H1 (cell line): ENCODE measurements at regions not wholly inside any gene's neighbourhood (a gene's known extent, or its start where the extent isn't known, plus 50 kb on each side); places are given as distances from the start of the nearest gene placed in this dataset.

ENCODE experiments used
- CTCF ChIA-PET: fragments of 300-600 bp; sonication (Branson Sonifier 250); formaldehyde crosslinking; loops from one replicate; lab custom pipeline; 2021; ENCODE audit not compliant: partially characterized antibody; lab: Charles Lee
- POLR2A ChIA-PET: fragments of 300-600 bp; sonication (Branson Sonifier 250); formaldehyde crosslinking; loops from one replicate; lab custom pipeline; 2021; ENCODE audit warnings: inconsistent platforms; ENCODE audit not compliant: partially characterized antibody; lab: Charles Lee
- DNase-seq, 2 experiments: peaks; one replicate each; pipeline versions ENCODE4 v3.0.0 to v3.0.0-alpha.2; 2010 to 2022; ENCODE audit warnings: low spot score in 2 of 2, low read depth in 1 of 2, mixed read lengths in 1 of 2
- FAIRE-seq: peaks from 2 replicates; lab custom pipeline; 2011; peaks lifted over from hg19 to GRCh38; lab: Jason Lieb, UNC
- H2AFZ ChIP-seq: 2 replicates; pipeline ENCODE4 v1.8.1; 2012; ENCODE audit warnings: low read length, inconsistent platforms
- H2AK5ac ChIP-seq: 2 replicates; pipeline ENCODE4 v1.6.1; 2013; ENCODE audit warnings: low read depth, low read length
- H2BK120ac ChIP-seq: replicated peaks from 2 replicates; pipeline ENCODE3; 2013; ENCODE audit warnings: low read depth, low read length, inconsistent platforms
- H2BK12ac ChIP-seq: 2 replicates; pipeline ENCODE4 v1.6.1; 2013; ENCODE audit warnings: low read depth, low read length
- H2BK15ac ChIP-seq: 2 replicates; pipeline ENCODE4 v1.6.1; 2013; ENCODE audit warnings: low read length
- H2BK20ac ChIP-seq: 2 replicates; pipeline ENCODE4 v1.6.1; 2013; ENCODE audit warnings: low read length
- H2BK5ac ChIP-seq: 2 replicates; pipeline ENCODE4 v1.6.1; 2013; ENCODE audit warnings: low read depth, low read length
- H3K14ac ChIP-seq: 2 replicates; pipeline ENCODE4 v1.6.1; 2013; ENCODE audit warnings: inconsistent platforms; ENCODE audit not compliant: insufficient read length
- H3K18ac ChIP-seq: 2 replicates; pipeline ENCODE4 v1.6.1; 2013; ENCODE audit warnings: low read length; ENCODE audit errors: extremely low read depth
- H3K23ac ChIP-seq: 2 replicates; pipeline ENCODE4 v1.6.1; 2013; ENCODE audit warnings: inconsistent platforms; ENCODE audit not compliant: insufficient read length
- H3K23me2 ChIP-seq: 2 replicates; pipeline ENCODE4 v1.6.1; 2013; ENCODE audit warnings: low read depth, low read length
- H3K27ac ChIP-seq: 2 replicates; pipeline ENCODE4 v1.6.1; 2011; ENCODE audit warnings: low read depth, low read length, inconsistent platforms
- H3K27me3 ChIP-seq, 4 experiments: replicated peaks in 1 of 4; 1 replicate in 1 of 4; 2 replicates in 3 of 4; pipeline versions ENCODE4 v1.6.1 to v1.8.1; 2011 to 2013; ENCODE audit warnings: low read length in 3 of 4, mild to moderate bottlenecking in 3 of 4, inconsistent platforms in 2 of 4, mixed read lengths in 2 of 4, moderate library complexity in 1 of 4; ENCODE audit not compliant: control insufficient read depth in 3 of 4, insufficient read depth in 3 of 4; ENCODE audit errors: extremely low read depth in 1 of 4
- H3K36me3 ChIP-seq, 4 experiments: 2 replicates each; pipeline versions ENCODE4 v1.6.1 to v1.8.1; 2011 to 2013; ENCODE audit warnings: mild to moderate bottlenecking in 4 of 4, low read length in 3 of 4, moderate library complexity in 2 of 4, control low read depth in 1 of 4, inconsistent platforms in 1 of 4; ENCODE audit not compliant: insufficient read depth in 4 of 4, control insufficient read depth in 2 of 4
- H3K4ac ChIP-seq: replicated peaks from 2 replicates; pipeline ENCODE3; 2013; ENCODE audit warnings: low read length, low read depth, mixed read lengths, inconsistent platforms; ENCODE audit not compliant: insufficient read length
- H3K4me1 ChIP-seq, 4 experiments: replicated peaks in 1 of 4; 1 replicate in 1 of 4; 2 replicates in 3 of 4; pipeline versions ENCODE4 v1.6.1 to v1.8.1; 2011 to 2013; ENCODE audit warnings: low read length in 3 of 4, inconsistent platforms in 2 of 4, mixed read lengths in 1 of 4; ENCODE audit not compliant: insufficient read depth in 4 of 4, control insufficient read depth in 3 of 4
- H3K4me2 ChIP-seq, 2 experiments: 2 replicates each; pipeline versions ENCODE4 v1.6.1 to v1.8.1; 2011 to 2013; ENCODE audit warnings: low read depth in 2 of 2, low read length in 2 of 2, control low read depth in 1 of 2, inconsistent platforms in 1 of 2, mild to moderate bottlenecking in 1 of 2; ENCODE audit not compliant: insufficient read depth in 1 of 2
- H3K4me3 ChIP-seq, 4 experiments: fragments of 200-600, 300-600 bp in 1 of 4; sonication (generic), shearing (Covaris generic), sonication (Bioruptor Twin) in 1 of 4; 2 replicates each; pipeline versions ENCODE4 v1.5.1 to v1.8.1; 2011 to 2016; ENCODE audit warnings: low read length in 4 of 4, low read depth in 3 of 4, control low read depth in 2 of 4, inconsistent platforms in 2 of 4, mild to moderate bottlenecking in 2 of 4, mixed read lengths in 1 of 4, moderate library complexity in 1 of 4; ENCODE audit not compliant: insufficient read depth in 2 of 4; ENCODE audit errors: extremely low read depth in 1 of 4
- H3K56ac ChIP-seq: replicated peaks from 2 replicates; pipeline ENCODE3; 2013; ENCODE audit warnings: low read depth, mild to moderate bottlenecking, mixed read lengths, low read length, inconsistent platforms; ENCODE audit not compliant: insufficient read length
- H3K79me1 ChIP-seq: 2 replicates; pipeline ENCODE4 v1.6.1; 2013; ENCODE audit warnings: low read depth, low read length, control low read depth
- H3K79me2 ChIP-seq, 2 experiments: 2 replicates each; pipeline versions ENCODE4 v1.6.1 to v1.8.1; 2012 to 2013; ENCODE audit warnings: low read length in 2 of 2, mild to moderate bottlenecking in 2 of 2, inconsistent platforms in 1 of 2; ENCODE audit not compliant: insufficient read depth in 2 of 2, control insufficient read depth in 1 of 2
- H3K9ac ChIP-seq, 4 experiments: replicated peaks in 1 of 4; 1 replicate in 1 of 4; 2 replicates in 3 of 4; pipeline versions ENCODE4 v1.6.1 to v1.8.1; 2011 to 2013; ENCODE audit warnings: low read depth in 3 of 4, low read length in 3 of 4, control low read depth in 2 of 4, mild to moderate bottlenecking in 2 of 4, moderate library complexity in 2 of 4, inconsistent platforms in 1 of 4; ENCODE audit errors: extremely low read depth in 1 of 4
- H3K9me3 ChIP-seq, 2 experiments: 2 replicates each; pipeline versions ENCODE4 v1.6.1 to v1.8.1; 2012 to 2013; ENCODE audit warnings: mild to moderate bottlenecking in 2 of 2, moderate library complexity in 2 of 2, control low read depth in 1 of 2, inconsistent platforms in 1 of 2, low read depth in 1 of 2, low read length in 1 of 2, mixed read lengths in 1 of 2; ENCODE audit not compliant: insufficient read depth in 2 of 2
- H4K20me1 ChIP-seq, 2 experiments: replicated peaks in 1 of 2; 2 replicates each; pipeline versions ENCODE3 to v1.8.1; 2011 to 2013; ENCODE audit warnings: inconsistent platforms in 2 of 2, low read length in 2 of 2, mild to moderate bottlenecking in 1 of 2; ENCODE audit not compliant: insufficient read depth in 2 of 2, control insufficient read depth in 1 of 2
- H4K5ac ChIP-seq: 2 replicates; pipeline ENCODE4 v1.6.1; 2013; ENCODE audit warnings: low read length, low read depth, mixed read lengths, inconsistent platforms; ENCODE audit not compliant: insufficient read length
- H4K8ac ChIP-seq: 2 replicates; pipeline ENCODE4 v1.8.0; 2013; ENCODE audit warnings: mild to moderate bottlenecking, moderate library complexity, low read length, inconsistent platforms; ENCODE audit not compliant: insufficient read depth; ENCODE audit errors: extremely low read depth
- H4K91ac ChIP-seq: replicated peaks from 2 replicates; pipeline ENCODE3; 2013; ENCODE audit warnings: low read length, mixed read lengths, inconsistent platforms; ENCODE audit not compliant: insufficient read length
- BACH1 ChIP-seq: IDR thresholded peaks from 2 replicates; pipeline ENCODE4 v1.6.1; 2012; ENCODE audit warnings: low read length, improper control_type of control experiment
- GABPA ChIP-seq: IDR thresholded peaks from 2 replicates; pipeline ENCODE4 v1.6.1; 2011; ENCODE audit warnings: mild to moderate bottlenecking, low read length, moderate library complexity, borderline replicate concordance; ENCODE audit not compliant: insufficient read depth
- KDM5A ChIP-seq: fragments of 200-600 bp; IDR thresholded peaks from 2 replicates; pipeline ENCODE4 v1.7.1; 2012; ENCODE audit warnings: mild to moderate bottlenecking, low read length, inconsistent platforms, mixed read lengths
- POU5F1 ChIP-seq: IDR thresholded peaks from 2 replicates; pipeline ENCODE4 v1.6.1; 2011; ENCODE audit warnings: low read depth, mild to moderate bottlenecking, low read length, moderate library complexity
- SAP30 ChIP-seq: fragments of 300-600 bp; sonication (generic); IDR thresholded peaks from 2 replicates; pipeline ENCODE4 v1.7.1; 2012; ENCODE audit warnings: low read length, moderate library complexity, mild to moderate bottlenecking, inconsistent platforms; ENCODE audit not compliant: insufficient read depth, insufficient replicate concordance
- YY1 ChIP-seq: IDR thresholded peaks from 2 replicates; pipeline ENCODE4 v1.6.1; 2011; ENCODE audit warnings: low read depth, mild to moderate bottlenecking, low read length
- WGBS, 2 experiments: shearing (Covaris generic) in 1 of 2; methylation state at CpG; one replicate each; pipeline versions ENCODE4 v1.1.6 to v1.1.7; 2013 to 2015; ENCODE audit warnings: low lambda C conversion rate in 2 of 2, mixed read lengths in 2 of 2, inconsistent platforms in 1 of 2, low coverage in 1 of 2, missing lambda C conversion rate in 1 of 2; ENCODE audit not compliant: insufficient replicate concordance in 2 of 2, insufficient coverage in 1 of 2, insufficient read length in 1 of 2; ENCODE audit errors: extremely low coverage in 1 of 2, missing lambda C conversion rate in 1 of 2; 5-methylcytosine and 5-hydroxymethylcytosine counted together

- no peaks in the 10 kb centered on the region for H4K20me1 ChIP-seq
- H3K4ac ChIP-seq: no peak overlapping the region
- no peak overlapping the region for H2AK5ac ChIP-seq
- no peak overlapping the region for H3K9ac ChIP-seq
- no peak overlapping the region for H3K27ac ChIP-seq
- H3K36me3 ChIP-seq: no peaks in the 10 kb centered on the region
- H3K23ac ChIP-seq: no peak overlapping the region
- no peak for TF ChIP-seq GABPA
- no peak for TF ChIP-seq SAP30
- TF ChIP-seq POU5F1: no peak
- TF ChIP-seq YY1: no peak
- TF ChIP-seq BACH1: no peak
- TF ChIP-seq KDM5A: no peak
- H4K91ac ChIP-seq: peak overlapping the region; percentile 39
- no peaks in the 10 kb centered on the region for H3K23me2 ChIP-seq
- H2BK5ac ChIP-seq: peak overlapping the region; percentile 55; the same call in 1 of the 2 replicates
- ChIA-PET CTCF (interaction anchor here (0.5 to 2.9 kb wide), 17 partner anchors 9 to 1724 kb away, joined by 3 to 32 read pairs (median 4); no protein-coding TSS in a partner anchor), POLR2A (no interaction called here)
- peaks cover 0 to 7% (median 3%) of the 10 kb centered on the region in 4 experiments; a peak in 2 of 7 replicates for H3K4me1 ChIP-seq
- FAIRE-seq (no peak), DNase-seq (no peak)
- H3K4me3 ChIP-seq: no peak overlapping the region
- H3K27me3 ChIP-seq: no peaks in the 10 kb centered on the region; a peak in 1 of 7 replicates
- no peaks in the 10 kb centered on the region for H3K9me3 ChIP-seq
- H2AFZ ChIP-seq: 0 out of 2 replicates have a peak overlapping the region, but pooled peaks have one; percentile 28
- no peak overlapping the region for H2BK12ac ChIP-seq
- WGBS, 2 experiments: 78% methylated on average over 27 of the region's 28 CpGs; no CpG with 5 or more reads in 1 of the 2 experiments
- H3K79me2 ChIP-seq: no peaks in the 10 kb centered on the region
- peak overlapping the region; percentile 18; the same call in 1 of the 2 replicates for H2BK15ac ChIP-seq
- H3K18ac ChIP-seq: no peak overlapping the region
- peak overlapping the region; percentile 70 for H2BK120ac ChIP-seq
- H3K14ac ChIP-seq: no peak overlapping the region
- no peak overlapping the region for H4K8ac ChIP-seq
- no peak overlapping the region for H4K5ac ChIP-seq
- H3K79me1 ChIP-seq: no peaks in the 10 kb centered on the region
- H3K56ac ChIP-seq: no peak overlapping the region
- no peak overlapping the region for H2BK20ac ChIP-seq
- H3K4me2 ChIP-seq: no peak overlapping the region
Measured at GRCh38 chr10:129032372-129033313, 434.4 kb upstream of the MGMT start.
